ENCODE measurements at regions not wholly inside any gene's neighbourhood (a gene's known extent, or its start where the extent isn't known, plus 50 kb on each side); places are given as distances from the start of the nearest gene placed in this dataset.
A peak's percentile ranks its signal among the peaks of the same experiment; 100 is the strongest.

- Histone ChIP-seq H3K4me1 (no peaks in the 10 kb centered on the region), H3K27ac (no peak overlapping the region), H3K36me3 (no peaks in the 10 kb centered on the region), H3K27me3 (no peaks in the 10 kb centered on the region), H3K4me3 (no peak overlapping the region), H3K9me3 (no peaks in the 10 kb centered on the region)
- intact Hi-C loops (cut with DNase I; ENCODE audit: low total_unique reads) (loop anchor here (10.0 kb wide), 2 partner anchors 96 to 566 kb away; no protein-coding TSS in a partner anchor), in situ Hi-C loops (cut with MboI; ENCODE audit: low sequenced_read_pairs in 4 of 4) (loop anchor here (10.0 to 25.0 kb wide), 3 partner anchors 96 to 563 kb away; no protein-coding TSS in a partner anchor)
- no peak for DNase-seq
- TF ChIP-seq CTCF (IDR thresholded peaks at IDR 0.05 in 4 of 5, conservative IDR thresholded peaks at IDR 0.05 in 1 of 5) = no peak
- TF ChIP-seq POLR2A (IDR thresholded peaks at IDR 0.05) = no peak
- ATAC-seq = no peak
Observed at GRCh38 chr7:26099236-26099635, 52.8 kb upstream of the NFE2L3 start.

- H3K9me3 ChIP-seq = no peaks in the 10 kb centered on the region
- no peaks in the 10 kb centered on the region for H3K36me3 ChIP-seq
- TF ChIP-seq POLR2A (IDR thresholded peaks at IDR 0.05) (no peak), CTCF (IDR thresholded peaks at IDR 0.05 in 4 of 5, conservative IDR thresholded peaks at IDR 0.05 in 1 of 5) (no peak)
- ATAC-seq (no peak), DNase-seq (no peak)
- in situ Hi-C loops (cut with MboI; ENCODE audit: low sequenced_read_pairs in 4 of 4) (no loop called here), intact Hi-C loops (cut with DNase I; ENCODE audit: low total_unique reads) (no loop called here)
- H3K27ac ChIP-seq = no peak overlapping the region
- H3K27me3 ChIP-seq = no peaks in the 10 kb centered on the region
- peak overlapping the region in 2 of 4 donors; percentile 6 to 25 for H3K4me3 ChIP-seq
- H3K4me1 ChIP-seq = no peaks in the 10 kb centered on the region
Observed at GRCh38 chr7:26100406-26101339, 51.3 kb upstream of the NFE2L3 start.

- DNase-seq (peak; percentile 11 to 19), ATAC-seq (no peak)
- H3K4me3 ChIP-seq = peak overlapping the region in 2 of 4 donors; percentile 6 to 25
Observed at GRCh38 chr7:26101361-26102151, 50.4 kb upstream of the NFE2L3 start.

GRCh38 chr7:26102176-26102575 lies 49.8 kb upstream of the NFE2L3 start:
- H3K36me3 ChIP-seq = no peaks in the 10 kb centered on the region
- no peaks in the 10 kb centered on the region for H3K4me1 ChIP-seq
- no peaks in the 10 kb centered on the region for H3K9me3 ChIP-seq
- no peak for ATAC-seq
- no peaks in the 10 kb centered on the region for H3K27me3 ChIP-seq
- in situ Hi-C loops (cut with MboI; ENCODE audit: low sequenced_read_pairs in 4 of 4) (no loop called here), intact Hi-C loops (cut with DNase I; ENCODE audit: low total_unique reads) (no loop called here)
- TF ChIP-seq POLR2A (IDR thresholded peaks at IDR 0.05) (no peak), CTCF (IDR thresholded peaks at IDR 0.05 in 4 of 5, conservative IDR thresholded peaks at IDR 0.05 in 1 of 5) (no peak)
- H3K4me3 ChIP-seq = peak overlapping the region in 1 of 4 donors; percentile 25
- no peak for DNase-seq
- H3K27ac ChIP-seq = no peak overlapping the region

More at GRCh38 chr7:26101361-26102151, 50.4 kb upstream of the NFE2L3 start:
- no peaks in the 10 kb centered on the region for H3K9me3 ChIP-seq
- no peaks in the 10 kb centered on the region for H3K4me1 ChIP-seq
- no peak overlapping the region for H3K27ac ChIP-seq
- no peaks in the 10 kb centered on the region for H3K36me3 ChIP-seq
- no peaks in the 10 kb centered on the region for H3K27me3 ChIP-seq
- in situ Hi-C loops (cut with MboI; ENCODE audit: low sequenced_read_pairs in 4 of 4) (no loop called here), intact Hi-C loops (cut with DNase I; ENCODE audit: low total_unique reads) (no loop called here)
- TF ChIP-seq CTCF (IDR thresholded peaks at IDR 0.05 in 4 of 5, conservative IDR thresholded peaks at IDR 0.05 in 1 of 5) (no peak), POLR2A (IDR thresholded peaks at IDR 0.05) (peak in 1 of 2 donors; percentile 18)

MicroRNAs encoded in the stretch of these regions (microRNA counts, 767-probe panel; counts per million panel counts)
- 3,668 to 6,642 counts per million in 2 donors for microRNA hsa-miR-148a-3p

Small RNAs in the stretch of these regions (microRNA-seq; reads per million reads assigned to microRNA genes)
- gene MIR148A (ENCODE audit: borderline replicate concordance in 2 of 2) = 182 to 264 reads per million in 2 donors

Data from gastrocnemius medialis (tissue), 4 donors.